Spinal cord (tissue), 9 donors: ENCODE measurements at regions not wholly inside any gene's neighbourhood (a gene's known extent, or its start where the extent isn't known, plus 50 kb on each side); places are given as distances from the start of the nearest gene placed in this dataset.
A peak's percentile ranks its signal among the peaks of the same experiment; 100 is the strongest.

Experiments used
- DNase-seq, 6 donors: peaks; one replicate each; pipeline versions ENCODE4 v3.0.0 to v3.0.0-alpha.2; 2013 to 2015; ENCODE audit warnings: low spot score in 6 of 6, low read depth in 4 of 6
- H3K27ac ChIP-seq: one replicate; pipeline ENCODE4 v1.5.1; 2013; ENCODE audit warnings: low read depth, low read length, control low read depth
- H3K27me3 ChIP-seq: one replicate; pipeline ENCODE4 v1.6.1; 2013; ENCODE audit warnings: low read length; ENCODE audit not compliant: control insufficient read depth, insufficient read depth
- H3K36me3 ChIP-seq: one replicate; pipeline ENCODE4 v1.6.1; 2013; ENCODE audit warnings: low read length; ENCODE audit not compliant: control insufficient read depth, insufficient read depth
- H3K4me1 ChIP-seq: one replicate; pipeline ENCODE4 v1.6.1; 2013; ENCODE audit warnings: low read length; ENCODE audit not compliant: control insufficient read depth, insufficient read depth
- H3K4me3 ChIP-seq: one replicate; pipeline ENCODE4 v1.5.1; 2013; ENCODE audit warnings: low read depth, low read length, control low read depth
- H3K9me3 ChIP-seq: one replicate; pipeline ENCODE4 v1.6.1; 2013; ENCODE audit warnings: low read length; ENCODE audit not compliant: control insufficient read depth, insufficient read depth
- WGBS: methylation state at CpG from one replicate; pipeline ENCODE4 v1.1.5; 2013; ENCODE audit warnings: missing lambda C conversion rate; ENCODE audit not compliant: insufficient coverage; 5-methylcytosine and 5-hydroxymethylcytosine counted together
- donor health status: healthy.

DNA sequence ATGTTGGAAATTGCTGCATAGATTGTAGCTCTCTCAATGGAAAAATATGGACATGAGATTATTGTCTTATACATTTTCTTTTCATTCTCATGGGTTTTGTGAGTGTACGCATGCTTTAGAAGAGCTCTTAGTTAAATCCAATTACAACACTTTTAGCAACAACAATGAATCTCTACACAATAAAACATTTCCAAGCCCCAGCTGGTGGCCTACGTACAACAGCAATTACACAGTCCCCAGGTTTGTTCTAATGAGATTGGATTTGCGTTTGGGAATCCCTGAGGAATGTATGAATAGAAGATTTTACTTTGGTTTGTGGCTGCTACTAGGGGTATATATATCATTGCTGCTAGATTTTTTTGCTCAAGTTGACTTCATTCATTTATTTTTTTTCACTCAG, 98.6 kb downstream of the FHDC1 start:
- H3K9me3 ChIP-seq: no peaks in the 10 kb centered on the region
- H3K4me3 ChIP-seq: no peak overlapping the region
- peaks cover 4% of the 10 kb centered on the region for H3K4me1 ChIP-seq
- WGBS: no CpG with 5 or more reads among the region's 3 CpGs
- DNase-seq: peak in 3 of 6 donors; percentile 4 to 88 (median 14)
- H3K27ac ChIP-seq: no peak overlapping the region
- H3K36me3 ChIP-seq: no peaks in the 10 kb centered on the region
- no peaks in the 10 kb centered on the region for H3K27me3 ChIP-seq

DNA sequence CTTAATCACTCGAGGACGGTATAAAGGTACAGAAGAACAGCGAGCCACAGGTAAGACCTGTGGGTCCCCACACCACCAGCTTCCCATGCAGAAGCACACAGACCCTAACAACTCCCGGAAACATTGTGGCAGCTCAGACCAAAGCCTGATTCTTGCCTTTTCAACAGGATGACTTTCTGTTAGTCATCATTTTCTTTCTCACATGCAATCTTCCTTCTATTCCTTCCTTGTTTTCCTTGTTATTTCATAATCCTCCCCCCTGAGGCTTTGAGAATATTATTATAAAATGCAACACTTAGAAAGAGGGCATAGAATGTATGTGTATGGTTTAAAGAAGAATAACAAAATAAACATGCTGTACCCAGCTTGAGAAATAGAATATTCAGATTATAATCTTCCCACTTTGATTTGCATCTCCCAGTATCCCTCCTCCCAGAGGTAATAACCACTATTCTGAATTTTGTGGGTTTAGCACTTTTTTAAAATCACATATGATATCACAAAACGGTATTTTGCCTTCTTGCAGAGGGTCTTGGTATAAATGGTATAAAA, 100.9 kb downstream of the FHDC1 start:
- Histone ChIP-seq H3K4me3 (no peak overlapping the region), H3K27ac (no peak overlapping the region), H3K4me1 (peaks cover 4% of the 10 kb centered on the region), H3K36me3 (no peaks in the 10 kb centered on the region), H3K27me3 (no peaks in the 10 kb centered on the region), H3K9me3 (no peaks in the 10 kb centered on the region)
- WGBS: 67% methylated on average over 3 of the region's 5 CpGs
- DNase-seq: no peak

GRCh38 chr4:153038623-153039311, 102.6 kb downstream of the FHDC1 start:
- DNase-seq: no peak
- Histone ChIP-seq H3K4me1 (peaks cover 4% of the 10 kb centered on the region), H3K36me3 (no peaks in the 10 kb centered on the region), H3K27me3 (no peaks in the 10 kb centered on the region), H3K27ac (no peak overlapping the region), H3K9me3 (no peaks in the 10 kb centered on the region), H3K4me3 (no peak overlapping the region)
- WGBS: 57% methylated on average over 9 of the region's 10 CpGs

DNA sequence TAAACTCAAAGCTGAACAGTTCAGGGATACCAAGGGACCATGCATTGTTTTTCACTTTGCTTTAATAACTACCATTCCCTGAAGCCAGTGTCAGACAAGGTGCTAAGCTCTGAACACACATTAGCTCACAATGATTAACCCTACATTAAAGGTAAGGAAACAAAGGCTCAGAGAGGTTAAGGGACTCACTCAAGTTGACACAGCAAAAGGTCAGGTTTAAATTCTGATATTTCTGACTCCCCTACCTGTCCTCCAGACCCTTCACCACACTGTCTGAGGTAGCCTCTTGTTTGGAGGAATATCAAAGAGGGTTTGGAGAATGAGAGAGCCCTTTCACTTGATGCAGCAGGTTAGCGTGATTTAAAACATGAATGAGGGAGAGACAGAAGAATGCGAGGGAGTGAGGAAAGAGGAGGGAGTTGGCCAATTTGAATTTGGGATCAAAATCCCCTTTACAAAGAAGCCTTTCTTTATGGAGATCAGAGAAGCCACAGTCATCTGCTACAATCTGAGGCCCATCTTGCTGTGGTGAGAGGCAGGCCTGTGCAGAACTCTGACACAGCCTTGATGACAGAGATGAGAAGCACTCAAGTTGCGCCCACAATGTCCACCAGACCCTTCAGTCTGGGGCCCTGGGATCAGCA, 103.5 kb downstream of the FHDC1 start:
- no peaks in the 10 kb centered on the region for H3K9me3 ChIP-seq
- no peaks in the 10 kb centered on the region for H3K36me3 ChIP-seq
- H3K27ac ChIP-seq: no peak overlapping the region
- no peaks in the 10 kb centered on the region for H3K27me3 ChIP-seq
- no peak for DNase-seq
- H3K4me3 ChIP-seq: no peak overlapping the region
- H3K4me1 ChIP-seq: peaks cover 4% of the 10 kb centered on the region
- 83% methylated on average over 3 of the region's 3 CpGs for WGBS

DNA sequence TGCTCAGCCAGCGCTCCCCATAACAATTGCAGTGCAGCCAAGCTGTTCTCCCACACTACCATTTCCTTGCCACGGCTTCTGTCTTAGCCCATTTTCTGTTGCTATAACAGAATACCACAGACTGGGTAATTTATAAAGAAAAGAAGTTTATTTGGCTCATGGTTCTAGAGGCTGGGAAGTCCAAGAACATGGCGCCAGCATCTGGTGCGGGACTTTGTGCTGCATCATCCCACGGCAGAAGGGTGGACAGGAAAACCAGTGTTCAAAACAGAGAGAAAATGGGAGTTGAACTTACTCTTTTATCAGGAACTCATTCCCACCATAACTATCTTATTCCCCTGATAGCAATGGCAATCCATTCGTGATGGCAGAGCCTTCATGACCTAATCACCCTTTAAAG, 104.6 kb downstream of the FHDC1 start:
- no peaks in the 10 kb centered on the region for H3K36me3 ChIP-seq
- 83% methylated on average over 3 of the region's 6 CpGs for WGBS
- no peaks in the 10 kb centered on the region for H3K9me3 ChIP-seq
- peaks cover 4% of the 10 kb centered on the region for H3K4me1 ChIP-seq
- H3K27me3 ChIP-seq: no peaks in the 10 kb centered on the region
- H3K4me3 ChIP-seq: no peak overlapping the region
- no peak for DNase-seq
- H3K27ac ChIP-seq: no peak overlapping the region

GRCh38 chr4:153044036-153044435, 107.9 kb downstream of the FHDC1 start:
- no peaks in the 10 kb centered on the region for H3K36me3 ChIP-seq
- no peak overlapping the region for H3K4me3 ChIP-seq
- no peaks in the 10 kb centered on the region for H3K9me3 ChIP-seq
- peak in 1 of 6 donors; percentile 60 for DNase-seq
- no CpG with 5 or more reads among the region's 1 CpG for WGBS
- peaks cover 1% of the 10 kb centered on the region for H3K4me1 ChIP-seq
- no peak overlapping the region for H3K27ac ChIP-seq
- H3K27me3 ChIP-seq: no peaks in the 10 kb centered on the region

- H3K36me3 ChIP-seq: no peaks in the 10 kb centered on the region
- H3K27ac ChIP-seq: no peak overlapping the region
- no peaks in the 10 kb centered on the region for H3K27me3 ChIP-seq
- H3K4me3 ChIP-seq: no peak overlapping the region
- no peaks in the 10 kb centered on the region for H3K4me1 ChIP-seq
- no peak for DNase-seq
- no peaks in the 10 kb centered on the region for H3K9me3 ChIP-seq
- WGBS: no CpG with 5 or more reads among the region's 4 CpGs
These were observed 109.2 kb downstream of the FHDC1 start for GRCh38 chr4:153045111-153045982.

- no peaks in the 10 kb centered on the region for H3K36me3 ChIP-seq
- no peak for DNase-seq
- H3K9me3 ChIP-seq: no peaks in the 10 kb centered on the region
- H3K27ac ChIP-seq: no peak overlapping the region
- no peaks in the 10 kb centered on the region for H3K27me3 ChIP-seq
- 100% methylated on average over 1 of the region's 3 CpGs for WGBS
- no peaks in the 10 kb centered on the region for H3K4me1 ChIP-seq
- no peak overlapping the region for H3K4me3 ChIP-seq
These were observed 122.5 kb downstream of the FHDC1 start for GRCh38 chr4:153058671-153059060.

- DNase-seq: no peak
- 76% methylated on average over 4 of the region's 6 CpGs for WGBS
- Histone ChIP-seq H3K27ac (no peak overlapping the region), H3K27me3 (no peaks in the 10 kb centered on the region), H3K36me3 (no peaks in the 10 kb centered on the region), H3K9me3 (no peaks in the 10 kb centered on the region), H3K4me3 (no peak overlapping the region), H3K4me1 (peaks cover 3% of the 10 kb centered on the region)
These were observed 124.1 kb downstream of the FHDC1 start for GRCh38 chr4:153060196-153060595.
